GM12878 (cell line): ENCODE measurements at regions not wholly inside any gene's neighbourhood (a gene's known extent, or its start where the extent isn't known, plus 50 kb on each side); places are given as distances from the start of the nearest gene placed in this dataset.

ENCODE experiments used
- ATAC-seq: fragments of 200-7000 bp; cut with Tn5 transposase; 3 replicates; pipeline ENCODE4 v1.9.1; 2020; ENCODE audit warnings: mild to moderate bottlenecking, moderate library complexity
- BruUV-seq: library from RNA; stranded (reverse); fragments of 400-500 nt; replicated peaks from 2 replicates; lab custom pipeline; 2021; lab: Mats Ljungman, UMichigan
- CTCF ChIA-PET: fragments of 300-600 bp; sonication (Branson Sonifier 250); formaldehyde crosslinking; extraction: SDS; loops from one replicate; lab custom pipeline; 2021; ENCODE audit warnings: inconsistent platforms; lab: Yijun Ruan, JAX
- POLR2A ChIA-PET: fragments of 350-600 bp; formaldehyde crosslinking; extraction: SDS; loops from one replicate; lab custom pipeline; 2021; ENCODE audit warnings: inconsistent platforms; lab: Charles Lee
- RAD21 ChIA-PET: fragments of 300-600 bp; sonication (Branson Sonifier 250); formaldehyde crosslinking; loops from one replicate; lab custom pipeline; 2023; ENCODE audit warnings: antibody characterized with exemption; ENCODE audit not compliant: unreplicated experiment; lab: Charles Lee
- SMC1A ChIA-PET: fragments of 300-600 bp; sonication (Branson Sonifier 250); formaldehyde crosslinking; loops from one replicate; lab custom pipeline; 2023; ENCODE audit not compliant: unreplicated experiment, uncharacterized antibody; lab: Charles Lee
- DNase-seq: peaks from one replicate; pipeline ENCODE4 v3.0.0-alpha.2; 2011; ENCODE audit warnings: low read depth, low spot score
- FAIRE-seq: peaks from 3 replicates; lab custom pipeline; 2011; peaks lifted over from hg19 to GRCh38; lab: Jason Lieb, UNC
- H2AFZ ChIP-seq: 2 replicates; pipeline ENCODE4 v1.6.0; 2011; ENCODE audit warnings: low read depth, low read length, control low read depth; ENCODE audit not compliant: control insufficient read depth
- H3K27ac ChIP-seq: 2 replicates; pipeline ENCODE4 v1.5.1; 2011; ENCODE audit warnings: control low read depth; ENCODE audit not compliant: control insufficient read depth, insufficient read depth
- H3K27me3 ChIP-seq, 2 experiments: replicated peaks in 1 of 2; 2 replicates each; pipeline versions ENCODE4 v1.6.0 to v1.6.1; 2011; ENCODE audit warnings: low read length in 1 of 2; ENCODE audit not compliant: control insufficient read depth in 2 of 2, insufficient read depth in 2 of 2
- H3K36me3 ChIP-seq, 2 experiments: 2 replicates each; pipeline ENCODE4 v1.5.1; 2011; ENCODE audit warnings: low read length in 1 of 2; ENCODE audit not compliant: control insufficient read depth in 2 of 2, insufficient read depth in 2 of 2
- H3K4me1 ChIP-seq: 2 replicates; pipeline ENCODE4 v1.6.1; 2011; ENCODE audit warnings: mild to moderate bottlenecking, low read length, moderate library complexity, mixed read lengths; ENCODE audit not compliant: control insufficient read depth, insufficient read depth
- H3K4me2 ChIP-seq: 2 replicates; pipeline ENCODE4 v1.6.0; 2011; ENCODE audit warnings: control low read depth; ENCODE audit not compliant: control insufficient read depth, insufficient read depth
- H3K4me3 ChIP-seq: fragments of 200-600 bp; sonication (generic); 2 replicates; pipeline ENCODE4 v1.5.1; 2016
- H3K79me2 ChIP-seq: 2 replicates; pipeline ENCODE4 v1.6.0; 2011; ENCODE audit warnings: low read length; ENCODE audit not compliant: control insufficient read depth, insufficient read depth
- H3K9ac ChIP-seq: 2 replicates; pipeline ENCODE4 v1.8.0; 2011; ENCODE audit warnings: low read length, control low read depth, mixed read lengths; ENCODE audit not compliant: control insufficient read depth, insufficient read depth
- H3K9me3 ChIP-seq: replicated peaks from 3 replicates; pipeline ENCODE4 v1.5.1; 2011; ENCODE audit warnings: mild to moderate bottlenecking, low read length; ENCODE audit not compliant: control insufficient read depth, insufficient read depth
- H4K20me1 ChIP-seq: 2 replicates; pipeline ENCODE4 v1.6.0; 2011; ENCODE audit not compliant: control insufficient read depth, insufficient read depth
- BCL11A ChIP-seq: IDR thresholded peaks from 2 replicates; pipeline ENCODE4 v1.6.1; 2011; ENCODE audit warnings: low read depth, low read length
- CEBPB ChIP-seq, 2 experiments: fragments of 150-350 bp in 1 of 2; IDR thresholded peaks; 2 replicates each; pipeline ENCODE4 v1.6.1; 2012 to 2014; ENCODE audit warnings: low read depth in 2 of 2, low read length in 2 of 2, borderline replicate concordance in 1 of 2, inconsistent platforms in 1 of 2
- CHD4 ChIP-seq: fragments of 200-600 bp; sonication (generic); IDR thresholded peaks from 2 replicates; pipeline ENCODE4 v1.6.1; 2016; ENCODE audit warnings: mild to moderate bottlenecking
- NFYA ChIP-seq: IDR thresholded peaks from 2 replicates; pipeline ENCODE4 v1.6.1; 2011; ENCODE audit warnings: low read depth, mild to moderate bottlenecking, low read length, improper control_type of control experiment, borderline replicate concordance
- NFYB ChIP-seq: IDR thresholded peaks from 2 replicates; pipeline ENCODE4 v1.6.1; 2011; ENCODE audit warnings: low read depth, mild to moderate bottlenecking, low read length, improper control_type of control experiment, moderate library complexity; ENCODE audit not compliant: insufficient read depth
- NKRF ChIP-seq: fragments of 450-650 bp; conservative IDR thresholded peaks from 2 replicates; pipeline ENCODE4 v1.6.1; 2017; ENCODE audit warnings: mild to moderate bottlenecking, moderate library complexity
- POU2F2 ChIP-seq: IDR thresholded peaks from 3 replicates; pipeline ENCODE4 v1.6.1; 2011; ENCODE audit warnings: low read depth, mild to moderate bottlenecking, low read length, borderline replicate concordance
- RAD51 ChIP-seq: fragments of 450-650 bp; IDR thresholded peaks from 2 replicates; pipeline ENCODE4 v1.6.1; 2016; ENCODE audit warnings: moderate library complexity, mild to moderate bottlenecking, inconsistent platforms
- WGBS: methylation state at CpG from one replicate; pipeline ENCODE4 v1.1.6; 2016; ENCODE audit warnings: low lambda C conversion rate; ENCODE audit not compliant: insufficient replicate concordance, insufficient coverage; ENCODE audit errors: missing lambda C conversion rate; 5-methylcytosine and 5-hydroxymethylcytosine counted together
- in situ Hi-C: fragments of 300-500 bp; cut with MboI; formaldehyde crosslinking; loops from 9 replicates; pipeline ENCODE4 v1.14.3; 2018; ENCODE audit warnings: mixed read lengths
- intact Hi-C: fragments of 100-400 bp; cut with micrococcal nuclease; formaldehyde crosslinking; loops from one replicate; pipeline ENCODE4 v1.14.2; 2022; ENCODE audit not compliant: unreplicated experiment
- TF ChIP-seq, protein P1 (sequence below): IDR thresholded peaks from 2 replicates; pipeline ENCODE4 v1.6.1; 2012; ENCODE audit warnings: low read depth, low read length, improper control_type of control experiment

- ChIA-PET RAD21 (no interaction called here), POLR2A (no interaction called here), CTCF (no interaction called here), SMC1A (no interaction called here)
- Histone ChIP-seq H3K9me3 (no peaks in the 10 kb centered on the region), H3K79me2 (no peaks in the 10 kb centered on the region), H3K36me3 (no peaks in the 10 kb centered on the region), H3K4me1 (no peaks in the 10 kb centered on the region), H4K20me1 (no peaks in the 10 kb centered on the region), H3K27ac (no peak overlapping the region), H3K4me3 (no peak overlapping the region), H3K4me2 (no peak overlapping the region), H2AFZ (no peak overlapping the region), H3K9ac (no peak overlapping the region), H3K27me3 (no peaks in the 10 kb centered on the region)
- 6% methylated on average over 2 of the region's 2 CpGs for WGBS
- BruUV-seq: no TSS peak
- intact Hi-C loops (no loop called here), in situ Hi-C loops (no loop called here)
- TF ChIP-seq CHD4 (no peak), NFYB (no peak), NFYA (no peak), POU2F2 (no peak), CEBPB (IDR thresholded peaks at IDR 0.05; ENCODE audit: borderline replicate concordance in 1 of 2, low read depth in 2 of 2, low read length in 2 of 2) (no peak), NKRF (no peak), RAD51 (no peak), BCL11A (no peak)
- TF ChIP-seq, protein P1, sequence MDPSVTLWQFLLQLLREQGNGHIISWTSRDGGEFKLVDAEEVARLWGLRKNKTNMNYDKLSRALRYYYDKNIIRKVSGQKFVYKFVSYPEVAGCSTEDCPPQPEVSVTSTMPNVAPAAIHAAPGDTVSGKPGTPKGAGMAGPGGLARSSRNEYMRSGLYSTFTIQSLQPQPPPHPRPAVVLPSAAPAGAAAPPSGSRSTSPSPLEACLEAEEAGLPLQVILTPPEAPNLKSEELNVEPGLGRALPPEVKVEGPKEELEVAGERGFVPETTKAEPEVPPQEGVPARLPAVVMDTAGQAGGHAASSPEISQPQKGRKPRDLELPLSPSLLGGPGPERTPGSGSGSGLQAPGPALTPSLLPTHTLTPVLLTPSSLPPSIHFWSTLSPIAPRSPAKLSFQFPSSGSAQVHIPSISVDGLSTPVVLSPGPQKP: no peak
- FAIRE-seq (no peak), DNase-seq (no peak), ATAC-seq (no peak)
Measured at GRCh38 chr2:184205048-184205596, 393.2 kb upstream of the ZNF804A start.
